SK-N-SH (cell line): ENCODE measurements at regions not wholly inside any gene's neighbourhood (a gene's known extent, or its start where the extent isn't known, plus 50 kb on each side); places are given as distances from the start of the nearest gene placed in this dataset.
"Not testable (repeated sequence)": the region's sequence is repeated elsewhere in the genome, so short reads cannot be mapped to it uniquely, and the experiment has no call there.

Experiments
- CHD2 ChIP-seq: fragments of 150-350 bp; IDR thresholded peaks from 2 replicates; pipeline ENCODE4 v1.6.1; 2018; ENCODE audit warnings: low read length; ENCODE audit not compliant: partially characterized antibody
- CTCF ChIP-seq: fragments of 200-600 bp; sonication (generic); IDR thresholded peaks from 2 replicates; pipeline ENCODE4 v1.6.1; 2017; ENCODE audit warnings: antibody characterized with exemption, mild to moderate bottlenecking, moderate library complexity
- EP300 ChIP-seq, 2 experiments: IDR thresholded peaks; 2 replicates each; pipeline versions ENCODE4 v1.4.0 to v1.6.1; 2012; ENCODE audit warnings: borderline replicate concordance in 1 of 2, low read depth in 1 of 2, low read length in 1 of 2
- MAX ChIP-seq: IDR thresholded peaks from 2 replicates; pipeline ENCODE4 v1.4.0; 2012; ENCODE audit warnings: low read depth
- REST ChIP-seq: IDR thresholded peaks from 2 replicates; pipeline ENCODE4 v1.6.1; 2012; ENCODE audit warnings: mild to moderate bottlenecking, low read depth, low read length, moderate library complexity
- RFX5 ChIP-seq: IDR thresholded peaks from 2 replicates; pipeline ENCODE4 v1.6.1; 2012; ENCODE audit warnings: mild to moderate bottlenecking, improper control_type of control experiment, low read length
- SMC3 ChIP-seq: IDR thresholded peaks from 2 replicates; pipeline ENCODE4 v1.6.1; 2012; ENCODE audit warnings: low read depth, low read length, improper control_type of control experiment
- YY1 ChIP-seq: IDR thresholded peaks from 2 replicates; pipeline ENCODE4 v1.4.0; 2012; ENCODE audit warnings: low read depth, mild to moderate bottlenecking

- TF ChIP-seq CHD2; EP300 (IDR thresholded peaks at IDR 0.05; ENCODE audit: borderline replicate concordance in 1 of 2, low read depth in 1 of 2, low read length in 1 of 2); CTCF; YY1; RFX5; REST; SMC3; MAX: not testable (repeated sequence)
These were observed 445.8 kb downstream of the ANKRD30B start for GRCh38 chr18:15193813-15194212.
